OCI-M1 (cell line): ENCODE measurements at regions not wholly inside any gene's neighbourhood (a gene's known extent, or its start where the extent isn't known, plus 50 kb on each side); places are given as distances from the start of the nearest gene placed in this dataset.

ENCODE experiments used
- DNase-seq: peaks from one replicate; lab custom pipeline; 2025; lab: John Stamatoyannopoulos, UW

DNA sequence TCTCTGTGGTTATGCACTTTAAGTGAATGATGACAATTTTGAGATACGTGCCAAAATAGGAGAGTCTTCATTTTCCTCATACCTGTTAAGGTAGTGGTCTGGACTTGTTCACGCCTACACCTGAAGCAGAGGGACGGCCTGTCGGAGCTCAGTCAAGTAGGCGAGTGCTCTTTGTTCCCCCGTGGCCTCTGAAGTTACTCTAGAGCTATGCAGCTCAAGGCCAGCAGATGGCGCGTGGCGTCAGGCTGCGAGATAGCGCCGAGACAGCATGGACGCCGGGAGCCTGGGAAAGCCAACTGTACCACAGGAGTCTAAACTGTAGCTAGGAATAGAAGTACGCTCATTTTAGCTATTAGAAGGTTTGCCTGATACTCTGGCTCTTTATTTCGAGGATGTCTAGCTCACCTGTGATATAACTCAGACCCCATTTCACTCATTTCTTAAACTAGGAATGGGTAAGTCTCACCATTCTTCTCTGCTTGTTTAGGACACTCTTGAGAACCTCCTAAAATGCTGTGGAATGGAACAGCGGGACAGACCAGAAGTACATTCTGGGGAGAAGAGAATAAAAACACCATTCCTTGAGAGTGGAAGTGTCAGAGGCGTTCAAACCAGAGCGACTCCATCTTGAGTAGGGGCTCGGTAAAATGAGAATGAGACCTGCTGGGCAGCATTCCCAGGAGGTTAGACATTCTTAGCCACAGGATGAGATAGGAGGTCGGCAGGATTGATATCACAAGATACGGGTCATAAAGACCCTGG is 267.4 kb upstream of the HMGA2 start:
- peak; percentile 84 for DNase-seq

GRCh38 chr12:65557438-65558181 is 266.7 kb upstream of the HMGA2 start:
- peak; percentile 78 for DNase-seq

DNA sequence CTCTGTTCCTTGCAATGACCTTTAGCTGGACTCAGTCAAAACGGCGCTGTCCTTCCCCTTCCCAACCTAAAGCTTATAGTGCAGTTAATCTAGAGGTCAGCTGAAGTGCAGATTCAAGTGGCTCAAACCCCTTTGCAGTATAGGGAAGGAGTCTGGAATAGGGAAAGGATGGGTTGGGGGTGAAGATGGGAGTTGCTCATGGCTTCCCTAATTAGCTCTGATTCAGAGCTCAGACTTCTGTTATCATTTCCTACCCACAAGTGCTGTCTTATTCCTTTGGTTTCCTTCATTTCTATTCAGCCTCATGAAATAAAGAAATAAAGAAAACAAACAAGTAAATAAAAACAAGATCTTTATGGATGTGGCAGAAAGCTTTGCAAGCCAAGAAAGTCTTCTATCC is 264.0 kb upstream of the HMGA2 start:
- DNase-seq: no peak

GRCh38 chr12:65561798-65562382 is 262.4 kb upstream of the HMGA2 start:
- peak; percentile 21 for DNase-seq

DNA sequence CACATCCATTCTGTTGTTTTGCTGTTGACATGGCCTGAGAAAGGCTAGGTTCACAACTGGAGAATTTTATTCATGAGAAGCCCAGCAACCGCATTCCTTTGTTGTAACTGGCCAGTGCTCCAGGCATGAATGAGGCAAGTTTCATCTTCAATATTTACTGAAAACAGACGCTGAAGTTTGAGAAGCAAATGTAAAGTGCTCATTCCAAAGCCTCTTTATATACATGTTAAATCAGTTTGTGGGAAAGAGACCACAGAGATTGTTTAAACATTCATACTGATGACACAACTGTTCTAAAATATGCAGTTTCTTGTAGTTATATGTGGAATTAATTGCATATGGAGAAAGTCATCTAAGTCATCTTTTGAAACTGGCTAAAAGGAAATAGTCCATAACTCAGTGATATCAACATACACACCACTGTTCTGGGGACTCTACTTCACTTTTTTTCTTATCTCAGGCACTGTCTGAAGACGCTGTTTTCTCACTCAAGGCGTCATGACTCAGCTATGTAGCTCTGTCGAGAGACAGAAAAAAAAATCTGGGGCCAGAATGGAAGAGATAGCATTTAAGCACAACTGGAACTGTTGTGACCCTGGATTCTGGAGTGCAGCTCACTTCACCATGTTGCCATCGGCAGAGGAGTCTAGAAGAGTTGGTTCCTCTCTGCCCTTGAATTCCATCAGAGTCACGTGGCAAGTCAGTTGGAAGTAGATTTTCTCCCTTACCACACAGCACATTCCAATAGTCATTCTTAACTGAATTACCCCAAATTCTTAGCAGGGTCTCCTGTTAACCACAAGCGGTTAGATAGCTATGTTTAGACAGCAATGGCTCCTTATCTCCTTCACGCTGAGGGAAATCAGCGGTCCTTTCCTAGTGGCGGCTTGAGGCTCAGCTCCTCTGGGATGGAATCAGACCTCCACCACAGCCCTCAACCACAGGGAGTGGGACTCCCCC is 258.4 kb upstream of the HMGA2 start:
- DNase-seq: peak; percentile 95

DNA sequence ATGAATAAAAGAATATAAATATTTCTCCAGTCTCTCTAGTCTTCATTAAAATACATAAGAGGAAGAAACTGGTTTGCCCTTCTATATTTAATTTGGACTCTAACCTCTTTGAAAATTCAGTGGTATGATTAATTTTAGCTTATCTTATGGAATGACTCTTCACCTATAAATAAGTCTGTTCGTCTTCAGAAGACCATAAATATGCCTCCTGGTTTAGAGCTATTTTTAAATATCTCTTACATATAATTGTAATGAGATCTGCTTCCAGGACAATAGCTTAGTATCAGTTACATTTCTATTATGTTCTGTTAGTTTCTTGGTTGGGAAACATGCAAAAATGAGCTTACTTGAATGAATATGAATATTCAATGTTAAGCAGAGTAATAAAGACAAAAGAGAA is 257.5 kb upstream of the HMGA2 start:
- no peak for DNase-seq

DNA sequence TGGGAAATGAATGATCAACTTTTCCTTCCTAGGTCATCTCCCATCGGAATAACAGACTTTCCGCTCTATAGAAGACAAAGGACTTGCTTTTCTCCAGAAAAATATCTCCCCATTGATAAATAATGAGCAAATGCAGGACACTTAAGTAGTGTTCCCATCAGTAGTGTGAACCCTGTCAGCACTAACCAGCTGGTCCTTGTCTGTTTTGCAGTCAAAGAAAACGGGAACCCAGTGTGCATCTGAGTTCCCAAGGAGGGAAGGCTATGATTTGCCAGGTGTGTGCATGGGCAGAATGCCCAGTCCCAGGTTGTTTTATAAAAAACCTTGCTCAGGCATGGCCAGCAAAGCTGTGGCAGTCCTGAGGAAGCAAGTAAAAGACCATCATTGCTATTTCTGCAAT is 256.5 kb upstream of the HMGA2 start:
- DNase-seq: no peak

DNA sequence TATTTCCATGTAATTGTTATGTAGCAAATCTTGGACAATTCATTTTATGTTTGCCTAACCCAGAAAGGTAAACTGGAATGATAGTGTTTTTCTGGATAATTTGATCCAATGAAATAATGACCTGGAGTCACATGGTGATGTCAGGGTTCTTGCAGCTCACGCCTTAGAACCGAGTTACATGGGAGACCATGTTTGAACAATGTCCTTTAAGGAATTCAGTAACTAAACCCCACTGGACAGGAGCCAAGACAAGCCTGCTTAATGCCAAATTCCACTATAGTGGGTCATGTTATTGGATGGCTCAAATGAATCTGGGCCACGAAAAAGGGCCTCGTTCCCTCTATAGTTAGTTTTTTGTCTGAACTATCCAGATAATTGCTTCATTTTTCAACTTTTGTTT is 255.8 kb upstream of the HMGA2 start:
- DNase-seq: no peak

- no peak for DNase-seq
These were observed 253.7 kb upstream of the HMGA2 start for GRCh38 chr12:65570451-65571130.

- DNase-seq: no peak
These were observed 249.4 kb upstream of the HMGA2 start for GRCh38 chr12:65574867-65575266.

DNA sequence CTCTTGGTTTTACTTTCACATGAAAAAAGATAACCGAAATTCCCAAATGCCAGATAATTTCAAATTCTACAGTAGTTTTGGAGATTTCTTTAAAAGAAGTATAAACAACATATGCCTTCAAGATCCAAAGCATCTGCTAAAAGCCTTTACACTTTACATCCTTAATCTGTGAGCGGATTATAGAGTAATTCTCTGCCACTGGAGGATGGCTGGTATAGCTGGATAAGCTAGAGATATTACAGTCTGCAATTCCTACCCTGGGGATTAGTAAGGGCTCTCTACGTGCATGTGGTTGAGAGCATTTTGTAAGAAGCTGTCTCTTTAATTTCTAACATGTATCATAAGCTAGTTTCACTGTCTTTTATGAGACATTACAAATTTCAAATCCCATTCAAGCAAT is 240.3 kb upstream of the HMGA2 start:
- DNase-seq: no peak

- DNase-seq: no peak
These were observed 238.4 kb upstream of the HMGA2 start for GRCh38 chr12:65585648-65586602.

GRCh38 chr12:65586796-65587195 is 237.5 kb upstream of the HMGA2 start:
- no peak for DNase-seq

DNA sequence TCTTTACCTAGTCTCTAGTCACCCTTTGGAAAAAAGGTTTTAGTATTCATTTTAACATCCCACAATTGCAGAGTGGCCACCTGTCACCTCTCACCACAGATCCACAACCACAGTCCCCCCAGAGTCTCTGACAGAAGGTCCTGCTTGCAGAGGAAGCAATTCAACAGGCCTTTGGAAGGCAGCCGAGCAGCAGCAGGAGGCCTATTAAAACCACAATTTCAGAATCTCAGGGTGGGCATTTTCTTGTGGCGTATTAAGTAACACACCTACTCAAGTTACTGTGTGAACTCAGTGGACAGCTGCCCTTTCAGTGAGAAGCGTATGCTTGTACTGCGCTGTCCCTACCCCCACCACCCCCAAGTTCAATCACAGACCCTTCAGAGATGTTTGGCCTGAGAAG is 234.0 kb upstream of the HMGA2 start:
- no peak for DNase-seq

- DNase-seq: no peak
These were observed 231.9 kb upstream of the HMGA2 start for GRCh38 chr12:65592416-65592815.

- DNase-seq: no peak
These were observed 231.0 kb upstream of the HMGA2 start for GRCh38 chr12:65593239-65593701.

DNA sequence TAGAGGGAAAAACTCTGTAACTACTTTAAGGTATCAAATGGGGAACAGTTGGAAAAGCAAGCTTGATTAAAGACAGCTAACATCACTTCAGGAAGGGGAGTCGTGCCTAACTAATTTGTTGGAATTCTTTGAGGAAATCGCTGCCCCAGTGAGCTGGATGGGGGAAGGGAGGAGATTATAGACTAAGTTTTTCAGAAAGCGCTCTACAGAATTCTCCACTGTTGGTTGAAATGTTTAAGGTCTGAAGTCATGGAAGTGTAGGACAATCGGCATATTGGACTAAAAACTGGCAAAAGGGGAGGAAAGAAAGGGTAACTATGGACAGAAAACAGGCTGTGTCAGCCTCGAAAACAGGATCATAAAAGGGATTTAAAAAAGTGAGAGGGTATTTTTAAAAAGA is 229.9 kb upstream of the HMGA2 start:
- DNase-seq: no peak

DNA sequence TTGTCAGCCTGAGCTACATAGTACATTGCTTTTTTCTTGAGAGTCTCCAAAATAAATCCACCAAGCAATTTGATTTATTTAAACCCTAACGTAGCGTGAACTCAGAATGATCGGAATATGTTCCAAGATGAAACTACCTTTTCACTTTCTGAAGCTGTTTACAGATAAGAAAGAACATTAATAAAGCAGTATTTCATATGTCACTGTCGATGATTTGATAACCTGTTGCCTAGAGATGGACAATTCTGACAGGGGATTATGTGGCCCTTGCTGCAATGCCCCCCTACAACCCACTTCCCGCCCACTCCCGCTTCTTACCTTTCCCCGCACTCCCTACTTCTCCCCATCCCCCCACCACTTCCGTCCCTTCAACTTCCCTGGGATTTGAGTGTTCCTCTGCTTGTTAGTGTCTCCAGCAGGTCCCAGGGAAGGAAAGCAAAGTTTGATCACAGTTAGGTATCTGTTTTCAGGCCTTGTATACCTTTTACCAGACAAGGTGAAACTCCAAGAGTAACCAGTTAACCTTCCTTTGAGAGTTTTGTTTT is 229.2 kb upstream of the HMGA2 start:
- no peak for DNase-seq

- no peak for DNase-seq
These were observed 227.7 kb upstream of the HMGA2 start for GRCh38 chr12:65596514-65597091.

- peak; percentile 53 for DNase-seq
These were observed 226.8 kb upstream of the HMGA2 start for GRCh38 chr12:65597527-65597926.
